ENCODE measurements at regions not wholly inside any gene's neighbourhood (a gene's known extent, or its start where the extent isn't known, plus 50 kb on each side); places are given as distances from the start of the nearest gene placed in this dataset.

DNA sequence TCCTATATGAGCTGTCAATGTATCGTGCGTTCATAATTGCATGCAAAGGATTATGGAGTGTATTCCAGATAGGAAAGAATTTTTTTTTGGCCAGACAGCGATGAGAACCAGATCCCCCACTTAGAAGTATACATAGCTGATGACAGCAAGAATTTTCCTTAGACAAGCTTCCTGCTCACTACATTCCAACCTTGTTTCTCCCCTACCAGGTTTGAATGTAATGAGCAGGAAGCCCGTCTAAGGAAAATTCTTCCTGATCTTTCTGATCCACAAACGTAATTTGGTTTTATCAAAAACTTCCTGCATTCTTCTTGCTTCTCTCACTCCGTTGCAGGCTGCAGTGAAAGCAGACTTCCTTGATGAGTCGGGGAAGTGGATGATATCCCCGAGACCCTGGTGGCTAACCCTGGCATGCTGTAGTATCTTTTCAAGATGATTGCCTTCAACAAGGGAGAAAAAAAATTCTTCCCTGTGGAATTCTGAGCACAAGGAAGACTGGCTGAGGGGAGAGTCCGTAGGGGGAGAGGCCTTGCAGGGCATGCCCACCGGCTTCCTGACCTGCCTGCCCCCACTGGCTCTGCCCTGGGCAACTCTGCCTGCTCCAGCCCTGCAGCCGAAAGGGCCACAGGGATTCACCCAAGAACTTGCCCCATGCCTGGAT, 243.1 kb downstream of the TLE3 start:
- no peak overlapping the region for H3K27ac Mint-ChIP-seq
- no peak for TF ChIP-seq FOXP1 (CRISPR knock-in tag; IDR thresholded peaks at IDR 0.05; ENCODE audit: borderline replicate concordance)
- TF ChIP-seq, protein P1, sequence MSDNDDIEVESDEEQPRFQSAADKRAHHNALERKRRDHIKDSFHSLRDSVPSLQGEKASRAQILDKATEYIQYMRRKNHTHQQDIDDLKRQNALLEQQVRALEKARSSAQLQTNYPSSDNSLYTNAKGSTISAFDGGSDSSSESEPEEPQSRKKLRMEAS (CRISPR knock-in tag; IDR thresholded peaks at IDR 0.05) = no peak
- TF ChIP-seq, protein P2, sequence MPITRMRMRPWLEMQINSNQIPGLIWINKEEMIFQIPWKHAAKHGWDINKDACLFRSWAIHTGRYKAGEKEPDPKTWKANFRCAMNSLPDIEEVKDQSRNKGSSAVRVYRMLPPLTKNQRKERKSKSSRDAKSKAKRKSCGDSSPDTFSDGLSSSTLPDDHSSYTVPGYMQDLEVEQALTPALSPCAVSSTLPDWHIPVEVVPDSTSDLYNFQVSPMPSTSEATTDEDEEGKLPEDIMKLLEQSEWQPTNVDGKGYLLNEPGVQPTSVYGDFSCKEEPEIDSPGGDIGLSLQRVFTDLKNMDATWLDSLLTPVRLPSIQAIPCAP (CRISPR knock-in tag; IDR thresholded peaks at IDR 0.05) = no peak
- TF ChIP-seq CREM (CRISPR knock-in tag; IDR thresholded peaks at IDR 0.05) = no peak
- no peak for TF ChIP-seq ETV6 (CRISPR knock-in tag; IDR thresholded peaks at IDR 0.05)
- TF ChIP-seq ELF4 (CRISPR knock-in tag; IDR thresholded peaks at IDR 0.05; ENCODE audit: low read depth) = no peak
- TF ChIP-seq, protein P3, sequence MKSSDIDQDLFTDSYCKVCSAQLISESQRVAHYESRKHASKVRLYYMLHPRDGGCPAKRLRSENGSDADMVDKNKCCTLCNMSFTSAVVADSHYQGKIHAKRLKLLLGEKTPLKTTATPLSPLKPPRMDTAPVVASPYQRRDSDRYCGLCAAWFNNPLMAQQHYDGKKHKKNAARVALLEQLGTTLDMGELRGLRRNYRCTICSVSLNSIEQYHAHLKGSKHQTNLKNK (CRISPR knock-in tag; IDR thresholded peaks at IDR 0.05) = no peak
- TF ChIP-seq, protein P4, sequence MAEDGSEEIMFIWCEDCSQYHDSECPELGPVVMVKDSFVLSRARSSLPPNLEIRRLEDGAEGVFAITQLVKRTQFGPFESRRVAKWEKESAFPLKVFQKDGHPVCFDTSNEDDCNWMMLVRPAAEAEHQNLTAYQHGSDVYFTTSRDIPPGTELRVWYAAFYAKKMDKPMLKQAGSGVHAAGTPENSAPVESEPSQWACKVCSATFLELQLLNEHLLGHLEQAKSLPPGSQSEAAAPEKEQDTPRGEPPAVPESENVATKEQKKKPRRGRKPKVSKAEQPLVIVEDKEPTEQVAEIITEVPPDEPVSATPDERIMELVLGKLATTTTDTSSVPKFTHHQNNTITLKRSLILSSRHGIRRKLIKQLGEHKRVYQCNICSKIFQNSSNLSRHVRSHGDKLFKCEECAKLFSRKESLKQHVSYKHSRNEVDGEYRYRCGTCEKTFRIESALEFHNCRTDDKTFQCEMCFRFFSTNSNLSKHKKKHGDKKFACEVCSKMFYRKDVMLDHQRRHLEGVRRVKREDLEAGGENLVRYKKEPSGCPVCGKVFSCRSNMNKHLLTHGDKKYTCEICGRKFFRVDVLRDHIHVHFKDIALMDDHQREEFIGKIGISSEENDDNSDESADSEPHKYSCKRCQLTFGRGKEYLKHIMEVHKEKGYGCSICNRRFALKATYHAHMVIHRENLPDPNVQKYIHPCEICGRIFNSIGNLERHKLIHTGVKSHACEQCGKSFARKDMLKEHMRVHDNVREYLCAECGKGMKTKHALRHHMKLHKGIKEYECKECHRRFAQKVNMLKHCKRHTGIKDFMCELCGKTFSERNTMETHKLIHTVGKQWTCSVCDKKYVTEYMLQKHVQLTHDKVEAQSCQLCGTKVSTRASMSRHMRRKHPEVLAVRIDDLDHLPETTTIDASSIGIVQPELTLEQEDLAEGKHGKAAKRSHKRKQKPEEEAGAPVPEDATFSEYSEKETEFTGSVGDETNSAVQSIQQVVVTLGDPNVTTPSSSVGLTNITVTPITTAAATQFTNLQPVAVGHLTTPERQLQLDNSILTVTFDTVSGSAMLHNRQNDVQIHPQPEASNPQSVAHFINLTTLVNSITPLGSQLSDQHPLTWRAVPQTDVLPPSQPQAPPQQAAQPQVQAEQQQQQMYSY (CRISPR knock-in tag; IDR thresholded peaks at IDR 0.05) = no peak
- no peak for TF ChIP-seq MXD4 (CRISPR knock-in tag; IDR thresholded peaks at IDR 0.05; ENCODE audit: borderline replicate concordance)
- TF ChIP-seq, protein P5, sequence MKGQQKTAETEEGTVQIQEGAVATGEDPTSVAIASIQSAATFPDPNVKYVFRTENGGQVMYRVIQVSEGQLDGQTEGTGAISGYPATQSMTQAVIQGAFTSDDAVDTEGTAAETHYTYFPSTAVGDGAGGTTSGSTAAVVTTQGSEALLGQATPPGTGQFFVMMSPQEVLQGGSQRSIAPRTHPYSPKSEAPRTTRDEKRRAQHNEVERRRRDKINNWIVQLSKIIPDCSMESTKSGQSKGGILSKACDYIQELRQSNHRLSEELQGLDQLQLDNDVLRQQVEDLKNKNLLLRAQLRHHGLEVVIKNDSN (CRISPR knock-in tag; IDR thresholded peaks at IDR 0.05) = no peak
- no peak for TF ChIP-seq SOX15 (CRISPR knock-in tag; IDR thresholded peaks at IDR 0.05)
- no peak for TF ChIP-seq TP53 (CRISPR knock-in tag; IDR thresholded peaks at IDR 0.05)
- TF ChIP-seq, protein P6, sequence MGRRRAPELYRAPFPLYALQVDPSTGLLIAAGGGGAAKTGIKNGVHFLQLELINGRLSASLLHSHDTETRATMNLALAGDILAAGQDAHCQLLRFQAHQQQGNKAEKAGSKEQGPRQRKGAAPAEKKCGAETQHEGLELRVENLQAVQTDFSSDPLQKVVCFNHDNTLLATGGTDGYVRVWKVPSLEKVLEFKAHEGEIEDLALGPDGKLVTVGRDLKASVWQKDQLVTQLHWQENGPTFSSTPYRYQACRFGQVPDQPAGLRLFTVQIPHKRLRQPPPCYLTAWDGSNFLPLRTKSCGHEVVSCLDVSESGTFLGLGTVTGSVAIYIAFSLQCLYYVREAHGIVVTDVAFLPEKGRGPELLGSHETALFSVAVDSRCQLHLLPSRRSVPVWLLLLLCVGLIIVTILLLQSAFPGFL (CRISPR knock-in tag; IDR thresholded peaks at IDR 0.05; ENCODE audit: borderline replicate concordance) = no peak
- no peak for TF ChIP-seq TEAD1 (CRISPR knock-in tag; IDR thresholded peaks at IDR 0.05)
- TF ChIP-seq GRHL2 (CRISPR knock-in tag; IDR thresholded peaks at IDR 0.05; ENCODE audit: insufficient replicate concordance, severe bottlenecking) = no peak
- TF ChIP-seq RELA (CRISPR knock-in tag; IDR thresholded peaks at IDR 0.05; ENCODE audit: borderline replicate concordance) = no peak
- no peak for TF ChIP-seq ZNF416 (CRISPR knock-in tag; IDR thresholded peaks at IDR 0.05)
- no peaks in the 10 kb centered on the region for H3K9me3 Mint-ChIP-seq
- POLR2A ChIA-PET = no interaction called here
- no peaks in the 10 kb centered on the region; the same call in 1 of the 2 replicates for H3K27me3 Mint-ChIP-seq (ENCODE audit: low read depth)
- H3K4me3 Mint-ChIP-seq = no peak overlapping the region
- peaks cover 19% of the 10 kb centered on the region for H3K4me1 Mint-ChIP-seq
- H3K36me3 Mint-ChIP-seq = no peaks in the 10 kb centered on the region
- ATAC-seq (no peak; the same call in 1 of the 2 replicates), DNase-seq (ENCODE audit: low spot score) (no peak)
- CTCF ChIA-PET = no interaction called here

DNA sequence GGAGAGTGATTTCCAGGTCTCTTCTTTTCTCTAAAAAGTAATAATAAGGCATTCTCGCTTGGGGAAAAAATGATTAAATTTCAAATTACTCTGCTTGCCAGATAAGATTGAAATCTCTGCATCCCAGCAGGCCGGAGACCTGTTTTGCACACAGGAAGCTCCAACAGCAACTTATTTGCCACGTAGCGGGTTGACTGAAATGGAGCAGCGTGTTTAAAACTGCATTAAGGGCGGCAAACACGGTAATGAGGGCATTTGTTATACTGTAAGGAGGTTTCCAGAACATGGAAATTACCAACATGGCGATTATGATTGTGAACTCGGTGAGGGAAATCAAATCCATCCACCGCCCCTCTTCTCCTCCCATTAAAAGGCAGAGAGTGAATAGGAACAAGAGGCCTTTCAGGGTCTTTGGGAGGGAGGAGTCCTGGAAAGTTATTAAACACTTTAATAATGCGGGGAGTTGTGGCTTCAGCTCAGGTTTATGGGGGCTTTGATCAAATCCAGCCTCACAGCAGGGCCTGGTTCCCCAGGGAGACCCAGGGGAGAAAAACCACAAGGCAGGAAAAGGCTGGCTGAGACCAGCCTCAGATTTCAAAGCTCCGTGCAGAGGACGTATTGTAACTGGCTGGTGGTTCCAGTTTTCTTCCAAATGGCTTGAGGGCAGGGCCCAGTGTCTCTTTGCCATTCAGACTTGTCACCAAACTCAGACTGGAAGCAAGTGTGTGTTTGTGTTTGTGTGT, 242.3 kb downstream of the TLE3 start:
- Mint-ChIP-seq H3K9me3 (no peaks in the 10 kb centered on the region), H3K27me3 (ENCODE audit: low read depth) (no peaks in the 10 kb centered on the region; the same call in 1 of the 2 replicates), H3K4me3 (no peak overlapping the region), H3K36me3 (no peaks in the 10 kb centered on the region), H3K27ac (no peak overlapping the region), H3K4me1 (peaks cover 19% of the 10 kb centered on the region)
- ATAC-seq (no peak), DNase-seq (ENCODE audit: low spot score) (no peak)
- CTCF ChIA-PET = no interaction called here
- POLR2A ChIA-PET = no interaction called here
- TF ChIP-seq, protein P7, sequence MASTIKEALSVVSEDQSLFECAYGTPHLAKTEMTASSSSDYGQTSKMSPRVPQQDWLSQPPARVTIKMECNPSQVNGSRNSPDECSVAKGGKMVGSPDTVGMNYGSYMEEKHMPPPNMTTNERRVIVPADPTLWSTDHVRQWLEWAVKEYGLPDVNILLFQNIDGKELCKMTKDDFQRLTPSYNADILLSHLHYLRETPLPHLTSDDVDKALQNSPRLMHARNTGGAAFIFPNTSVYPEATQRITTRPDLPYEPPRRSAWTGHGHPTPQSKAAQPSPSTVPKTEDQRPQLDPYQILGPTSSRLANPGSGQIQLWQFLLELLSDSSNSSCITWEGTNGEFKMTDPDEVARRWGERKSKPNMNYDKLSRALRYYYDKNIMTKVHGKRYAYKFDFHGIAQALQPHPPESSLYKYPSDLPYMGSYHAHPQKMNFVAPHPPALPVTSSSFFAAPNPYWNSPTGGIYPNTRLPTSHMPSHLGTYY (CRISPR knock-in tag; IDR thresholded peaks at IDR 0.05) = no peak
- no peak for TF ChIP-seq SP1 (CRISPR knock-in tag; conservative IDR thresholded peaks at IDR 0.05)
- TF ChIP-seq, protein P8, sequence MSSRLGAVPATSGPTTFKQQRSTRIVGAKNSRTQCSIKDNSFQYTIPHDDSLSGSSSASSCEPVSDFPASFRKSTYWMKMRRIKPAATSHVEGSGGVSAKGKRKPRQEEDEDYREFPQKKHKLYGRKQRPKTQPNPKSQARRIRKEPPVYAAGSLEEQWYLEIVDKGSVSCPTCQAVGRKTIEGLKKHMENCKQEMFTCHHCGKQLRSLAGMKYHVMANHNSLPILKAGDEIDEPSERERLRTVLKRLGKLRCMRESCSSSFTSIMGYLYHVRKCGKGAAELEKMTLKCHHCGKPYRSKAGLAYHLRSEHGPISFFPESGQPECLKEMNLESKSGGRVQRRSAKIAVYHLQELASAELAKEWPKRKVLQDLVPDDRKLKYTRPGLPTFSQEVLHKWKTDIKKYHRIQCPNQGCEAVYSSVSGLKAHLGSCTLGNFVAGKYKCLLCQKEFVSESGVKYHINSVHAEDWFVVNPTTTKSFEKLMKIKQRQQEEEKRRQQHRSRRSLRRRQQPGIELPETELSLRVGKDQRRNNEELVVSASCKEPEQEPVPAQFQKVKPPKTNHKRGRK (CRISPR knock-in tag; IDR thresholded peaks at IDR 0.05; ENCODE audit: borderline replicate concordance) = no peak
- TF ChIP-seq, protein P5 (CRISPR knock-in tag; IDR thresholded peaks at IDR 0.05) = no peak

Measured in WTC11 (cell line).